ENCODE measurements at regions not wholly inside any gene's neighbourhood (a gene's known extent, or its start where the extent isn't known, plus 50 kb on each side); places are given as distances from the start of the nearest gene placed in this dataset.

DNA sequence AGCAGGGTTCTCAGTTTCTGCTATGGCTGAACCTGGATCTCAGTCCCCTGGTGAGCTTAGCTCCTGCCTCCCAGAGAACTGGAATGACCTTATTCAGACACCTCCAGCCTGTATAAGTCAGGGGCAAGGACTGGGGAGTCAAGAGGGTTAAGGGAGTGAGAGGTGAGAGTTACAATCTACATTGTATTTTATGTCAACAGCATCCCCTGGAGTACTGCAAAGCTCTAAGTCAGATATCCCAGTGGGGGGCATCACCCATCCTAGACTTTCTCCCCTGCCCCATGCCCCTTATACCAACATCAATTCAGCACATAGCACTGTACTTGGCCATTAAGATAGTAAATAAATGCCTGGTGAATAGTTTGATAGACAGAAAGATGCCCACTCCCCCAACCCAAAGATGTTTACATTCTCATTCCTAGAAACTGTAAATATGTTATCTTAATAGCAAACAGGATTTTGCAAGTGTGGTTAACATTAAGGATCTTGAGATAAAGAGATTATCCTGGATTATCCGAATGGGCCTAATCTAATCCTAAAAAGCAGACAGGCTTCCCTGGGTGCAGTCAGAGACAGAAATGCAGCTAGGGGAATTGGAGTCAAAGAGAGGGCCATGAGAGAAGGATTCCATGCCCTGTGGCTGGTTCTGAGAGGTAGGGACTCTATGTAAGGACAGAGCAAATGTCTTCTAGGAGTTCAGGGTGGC lies 132.3 kb upstream of the RASGRP1 start:
- no peak for DNase-seq

DNA sequence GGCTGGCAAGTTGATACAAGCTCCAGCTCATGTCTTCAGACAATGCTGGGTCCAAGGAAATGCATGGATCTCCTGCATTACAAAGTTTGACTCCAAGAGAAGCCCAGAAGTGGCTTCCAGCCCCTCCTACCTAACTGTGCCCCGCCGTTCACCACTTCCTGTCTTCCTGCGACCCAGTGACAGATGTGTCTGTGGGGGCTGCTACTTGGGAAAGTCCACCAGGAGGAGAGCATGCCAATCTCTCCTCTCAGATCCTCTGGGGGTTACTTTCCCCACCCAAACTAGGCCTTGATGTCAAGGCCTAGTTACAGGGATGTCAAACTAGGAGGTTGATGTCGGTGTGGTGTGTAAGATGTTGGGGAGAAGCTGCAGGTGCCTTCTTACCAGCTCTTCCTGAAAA lies 133.6 kb upstream of the RASGRP1 start:
- DNase-seq = no peak

DNA sequence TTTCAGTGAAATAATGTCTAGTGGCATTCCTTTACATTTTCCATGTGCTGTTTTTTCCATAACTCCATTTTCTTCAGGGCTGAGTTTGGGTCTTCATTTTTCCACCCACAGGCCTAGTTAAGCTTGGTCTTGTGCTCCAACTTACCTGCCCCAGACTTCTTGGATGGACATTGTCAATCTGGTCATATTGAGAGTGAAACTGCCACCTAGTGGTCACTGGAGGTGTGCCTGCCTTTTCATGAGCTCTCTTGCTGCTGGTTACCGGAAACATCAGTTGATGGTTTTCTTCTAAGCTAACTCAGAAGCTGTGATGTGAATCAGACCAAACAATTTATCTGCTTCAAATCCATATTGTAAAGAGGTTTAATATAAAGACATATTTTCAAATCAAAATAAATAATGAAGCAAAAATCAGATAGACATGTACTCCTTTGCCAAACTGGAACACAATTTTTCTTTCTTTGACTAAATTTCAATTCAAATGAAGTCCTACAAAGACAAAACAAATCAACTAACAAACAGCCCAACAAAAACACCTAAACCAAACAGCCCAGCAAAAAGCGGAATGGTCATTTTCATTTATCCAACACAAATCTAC lies 135.1 kb upstream of the RASGRP1 start:
- peak; percentile 88 for DNase-seq

DNA sequence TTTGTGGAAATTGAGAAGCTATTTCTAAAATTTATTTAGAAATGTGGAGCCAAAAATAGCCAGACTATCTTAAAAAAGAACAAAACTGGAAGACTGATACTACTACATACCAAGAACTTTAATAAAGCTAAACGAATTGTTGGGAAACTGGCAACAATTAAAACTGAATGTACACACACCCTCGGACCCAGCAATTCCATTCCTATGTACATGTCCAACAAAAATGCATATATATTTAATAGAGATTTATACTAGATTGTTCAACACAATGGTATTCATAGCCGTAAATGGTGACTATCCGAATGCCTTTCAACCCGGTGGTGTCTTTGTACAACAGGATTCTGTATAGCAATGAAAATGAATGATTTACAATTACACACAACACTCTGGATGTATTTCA lies 136.5 kb upstream of the RASGRP1 start:
- DNase-seq = no peak

DNA sequence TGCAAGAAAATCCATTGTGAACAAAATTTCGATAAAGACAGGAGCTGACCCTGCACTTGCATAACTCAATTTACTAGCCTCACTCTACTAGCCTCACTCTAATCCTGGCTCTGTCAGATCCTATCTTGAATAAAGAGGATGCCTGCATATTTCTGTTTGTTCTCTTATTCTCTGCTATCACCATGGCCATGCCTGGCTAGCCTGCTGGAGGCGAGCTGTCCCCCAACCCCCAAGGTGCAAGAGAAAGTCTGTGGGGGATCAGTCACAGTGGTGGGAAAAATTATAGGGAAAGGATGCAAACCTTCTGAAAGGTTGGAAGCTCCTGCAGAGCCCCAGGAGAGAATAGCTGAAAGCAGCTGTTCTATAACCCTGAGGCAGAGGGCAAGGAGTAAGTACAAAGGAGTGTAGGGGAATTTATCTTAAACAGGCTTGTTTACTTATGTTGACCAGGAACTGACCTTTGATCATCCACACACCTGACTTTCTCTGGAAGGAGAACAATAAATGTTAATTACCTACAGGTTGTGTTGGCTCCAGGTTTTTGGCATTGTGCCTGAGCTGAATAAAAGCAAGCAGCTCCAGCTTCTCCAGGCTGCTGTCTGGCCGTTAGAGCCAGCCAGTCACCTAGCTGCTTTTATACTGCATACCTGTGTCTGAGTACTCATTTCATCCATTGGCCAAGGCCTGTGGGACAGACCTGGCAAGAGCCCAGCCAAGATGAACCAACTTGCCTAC lies 137.7 kb upstream of the RASGRP1 start:
- no peak for DNase-seq

DNA sequence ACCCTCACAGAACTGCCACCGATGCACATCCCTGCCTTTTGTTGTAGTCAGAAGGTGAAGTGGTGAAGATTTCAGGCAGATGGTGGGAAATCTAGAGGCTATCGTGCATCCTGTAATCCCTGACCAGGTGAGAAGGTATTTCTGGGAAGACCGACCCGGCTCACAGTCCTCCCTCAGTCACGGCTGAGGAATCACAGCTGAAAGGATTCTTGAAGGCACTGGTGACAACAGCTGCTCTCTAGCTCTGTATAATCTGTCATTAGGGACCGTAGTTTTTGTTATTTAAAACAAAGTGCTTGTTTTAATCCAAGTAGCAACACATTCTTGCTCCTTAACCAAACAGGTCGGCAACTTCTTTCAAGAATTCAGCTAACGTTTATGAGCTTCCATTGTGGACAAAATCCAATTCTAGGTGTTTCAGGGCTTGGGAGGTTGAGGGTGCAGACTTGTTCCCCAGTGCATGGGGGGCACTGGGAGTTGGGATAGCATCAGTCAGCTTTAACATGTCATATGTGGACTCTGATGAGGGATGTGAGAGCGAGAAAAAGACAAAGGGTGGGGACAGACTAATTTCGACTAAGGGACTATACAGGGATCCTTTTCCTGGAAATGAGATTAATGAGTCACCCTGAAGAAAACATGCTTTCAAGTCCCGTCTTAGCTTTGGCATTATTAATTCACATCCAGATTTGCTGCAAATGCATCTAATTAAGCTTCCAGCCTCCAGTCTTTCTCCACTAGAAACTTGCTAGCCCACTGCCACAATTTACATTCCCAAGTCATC lies 141.0 kb upstream of the RASGRP1 start:
- DNase-seq = no peak

DNA sequence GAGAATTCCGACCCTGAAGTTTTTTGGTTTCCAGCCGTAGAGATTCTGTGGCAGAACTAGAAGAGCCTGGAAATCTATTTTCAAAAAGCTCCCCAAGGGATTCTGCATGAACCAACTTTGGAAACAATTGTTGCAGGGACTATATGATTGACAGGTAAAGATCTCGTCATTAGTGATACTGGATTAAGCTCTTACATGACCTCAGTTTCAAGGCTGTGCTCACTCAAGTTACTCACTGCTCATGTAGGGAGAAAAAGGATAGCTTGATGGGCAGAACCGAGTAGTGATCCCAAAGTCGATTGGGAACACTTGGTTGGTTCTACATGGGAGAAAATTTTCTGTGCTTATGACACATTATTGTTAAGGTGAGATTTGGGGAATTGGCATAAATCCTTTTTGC lies 142.3 kb upstream of the RASGRP1 start:
- no peak for DNase-seq

DNA sequence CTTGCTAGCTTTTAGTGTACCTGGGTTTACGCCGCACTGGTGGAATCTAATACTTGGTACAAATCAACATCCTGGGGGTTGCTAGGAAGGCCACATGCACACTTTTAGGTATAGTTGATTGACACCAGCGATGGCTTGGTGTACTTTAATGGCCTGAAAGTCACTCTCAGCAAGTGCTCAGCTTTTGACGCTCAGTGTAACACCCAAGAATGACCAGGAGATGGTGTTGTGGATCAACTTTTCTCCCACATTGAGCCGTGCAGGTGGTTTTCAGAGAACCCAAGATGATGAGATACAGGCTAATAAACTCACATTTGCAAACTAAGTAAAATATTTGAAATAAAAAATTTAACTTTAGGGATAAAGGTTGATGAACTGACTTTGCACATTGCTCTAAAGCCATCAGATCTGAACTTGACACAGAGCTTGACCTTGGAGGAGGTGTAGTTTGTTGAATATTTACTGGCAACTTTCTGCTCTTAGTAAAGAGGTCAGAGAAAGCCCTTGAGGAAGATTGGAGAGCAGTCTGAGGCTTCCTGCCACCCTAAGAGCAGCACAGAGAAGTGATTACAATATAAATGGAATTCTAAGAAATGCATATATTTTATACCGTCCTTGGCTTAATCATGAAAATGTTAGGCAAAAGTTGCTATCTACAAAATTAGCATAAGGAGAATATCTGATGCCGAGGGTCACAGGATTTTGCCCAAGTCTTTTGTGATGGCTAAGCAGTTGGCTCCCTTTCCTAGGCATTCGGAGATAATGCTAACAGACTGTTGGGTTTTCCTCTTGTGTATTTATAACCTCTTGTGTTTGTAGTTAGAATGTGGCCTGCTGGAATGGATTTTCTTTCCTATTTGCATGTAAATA lies 143.4 kb upstream of the RASGRP1 start:
- DNase-seq = peak; percentile 73

DNA sequence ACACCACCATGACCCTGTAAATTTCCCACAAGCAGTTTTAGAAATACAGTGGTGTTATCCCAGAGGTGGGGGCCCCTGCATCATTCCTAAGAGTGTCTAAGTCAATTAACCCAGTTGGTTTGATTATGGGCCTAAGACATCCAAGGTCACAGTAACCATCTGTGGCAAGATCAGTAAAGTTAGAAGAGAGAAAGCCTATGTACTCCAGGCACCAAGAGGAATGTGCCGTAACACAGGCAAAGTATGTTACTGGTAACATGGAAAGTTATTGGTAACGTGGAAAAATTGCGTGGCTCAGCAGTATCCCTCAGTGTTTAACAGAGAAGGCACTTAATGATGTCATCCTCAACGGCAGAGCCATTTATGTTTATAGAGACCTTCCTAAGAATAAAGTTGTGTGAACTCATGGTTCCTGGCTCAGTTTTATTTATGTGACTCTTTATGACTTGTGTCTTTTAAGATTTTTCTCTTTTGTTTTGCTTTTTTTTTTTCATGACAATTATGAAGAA lies 144.1 kb upstream of the RASGRP1 start:
- DNase-seq = no peak

DNA sequence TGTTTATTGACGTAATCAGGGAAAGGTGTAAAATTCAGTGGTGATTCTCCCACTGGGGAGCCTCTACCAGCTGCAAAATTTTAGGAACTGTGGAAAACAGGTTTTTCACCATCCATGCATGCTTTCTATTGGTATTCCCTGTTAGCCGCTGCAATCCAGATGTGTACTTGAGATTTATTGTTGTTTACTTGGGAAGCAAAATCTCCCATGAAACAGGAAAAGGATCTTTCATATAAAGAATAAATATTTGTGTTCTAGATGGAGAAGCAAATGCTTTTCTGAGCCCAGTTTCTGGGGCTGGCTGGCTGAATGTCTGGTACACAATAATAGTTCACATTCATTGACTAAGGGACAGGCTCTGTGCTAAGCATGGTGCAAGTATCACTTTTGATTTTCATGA lies 144.6 kb upstream of the RASGRP1 start:
- DNase-seq = no peak

DNA sequence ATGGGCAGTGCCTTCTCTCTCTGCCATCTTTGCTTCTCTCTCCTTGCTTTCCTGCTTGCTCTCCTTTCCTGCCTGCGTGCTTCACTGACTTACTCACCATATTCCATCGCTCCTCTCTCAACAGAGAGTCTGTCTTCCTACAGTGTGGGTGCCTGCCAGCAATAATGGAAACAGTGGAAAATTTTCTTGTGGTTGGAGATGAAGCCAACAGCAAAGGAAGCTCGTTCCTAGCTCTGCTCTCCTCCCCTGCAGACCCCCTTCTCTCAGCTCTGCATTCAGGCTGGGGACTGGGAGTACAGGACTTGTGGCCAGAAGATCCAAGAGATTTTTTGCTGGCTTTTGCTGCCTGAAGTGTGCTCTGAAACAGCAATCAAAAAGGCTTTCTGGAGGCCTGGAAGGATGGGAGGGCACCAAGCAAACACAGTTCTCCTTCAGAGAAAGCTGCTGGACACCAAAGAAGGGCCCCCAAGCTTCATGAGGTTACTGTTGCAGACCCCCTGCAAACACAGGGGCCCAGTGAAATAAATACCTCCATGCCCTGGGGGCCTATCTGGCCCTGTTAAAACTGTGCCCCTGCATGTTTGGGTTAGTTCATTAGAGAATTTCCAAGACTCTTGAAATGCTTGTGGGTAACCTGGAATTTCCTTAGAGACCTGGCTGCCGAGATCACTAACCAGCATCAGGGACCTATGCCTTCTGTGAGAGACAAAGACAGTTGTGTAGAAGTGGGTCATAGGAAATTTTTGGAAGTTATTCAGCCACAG lies 149.9 kb upstream of the RASGRP1 start:
- no peak for DNase-seq

DNA sequence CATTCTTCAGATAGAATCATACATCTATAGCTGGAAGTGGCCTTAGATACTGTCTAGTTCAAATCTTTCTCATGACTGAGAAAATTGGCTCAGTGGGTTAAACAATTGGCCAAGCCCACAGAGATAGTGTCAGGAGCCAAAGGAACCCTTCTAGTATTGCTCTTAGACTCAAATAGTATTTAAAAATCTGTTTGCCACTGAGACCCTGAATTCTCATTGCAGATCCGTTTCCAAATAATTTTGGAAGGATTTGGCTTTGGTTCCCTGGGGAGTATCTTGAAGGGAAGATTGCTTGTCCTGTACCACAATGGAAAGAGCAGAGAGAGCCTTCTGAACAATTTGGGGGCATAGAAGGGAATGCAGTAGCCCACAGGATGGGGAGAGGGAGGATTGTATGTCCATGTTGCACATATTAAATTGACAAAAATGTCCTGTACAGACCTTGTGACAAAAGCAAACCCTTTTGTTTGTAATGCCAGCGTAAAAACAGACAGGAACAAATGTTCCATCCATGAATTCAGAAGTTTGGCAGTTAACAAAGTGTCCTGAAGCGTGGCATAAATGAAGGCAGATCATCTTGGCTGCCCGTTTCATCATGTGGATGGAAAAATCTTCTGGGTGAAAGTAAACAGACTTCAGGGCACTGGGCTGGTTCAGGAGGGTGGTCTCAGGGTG lies 156.4 kb upstream of the RASGRP1 start:
- DNase-seq = no peak

DNA sequence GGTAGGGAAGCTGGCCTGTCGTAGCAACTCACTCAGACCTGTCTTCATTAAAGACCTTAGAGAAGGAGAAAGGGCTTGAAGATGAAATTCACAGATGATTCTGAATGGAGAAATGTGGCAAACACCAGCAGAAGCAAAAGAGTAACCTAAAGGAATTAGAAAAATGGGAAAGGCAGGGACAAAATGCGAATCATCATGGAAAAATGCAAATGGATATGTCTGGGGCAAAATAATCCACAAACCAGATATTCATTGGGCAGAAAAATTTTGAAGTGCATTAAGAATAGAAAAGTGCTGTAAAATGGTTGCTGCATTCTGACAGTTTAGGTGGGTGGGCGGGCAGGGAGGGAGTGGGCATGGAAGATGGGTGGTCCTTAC lies 156.9 kb upstream of the RASGRP1 start:
- no peak for DNase-seq

DNA sequence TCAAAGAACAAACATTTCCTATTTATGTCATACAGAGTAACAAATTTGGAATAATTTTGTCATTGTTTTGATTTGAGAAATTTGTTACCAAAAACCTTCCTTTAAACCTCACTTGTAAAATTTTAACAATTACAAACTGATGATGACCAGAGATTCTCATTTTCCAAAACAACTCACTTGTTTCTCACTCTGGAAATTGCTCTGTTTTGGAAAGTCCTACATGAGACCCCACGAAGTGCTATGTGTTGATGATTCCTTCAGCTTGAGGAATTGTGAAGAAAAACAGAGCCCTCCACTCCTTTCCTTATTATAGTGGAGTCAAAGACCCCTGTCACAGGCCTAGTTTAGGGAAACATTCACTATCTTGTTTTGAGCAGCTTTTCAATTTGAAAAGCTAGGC lies 157.6 kb upstream of the RASGRP1 start:
- no peak for DNase-seq

DNA sequence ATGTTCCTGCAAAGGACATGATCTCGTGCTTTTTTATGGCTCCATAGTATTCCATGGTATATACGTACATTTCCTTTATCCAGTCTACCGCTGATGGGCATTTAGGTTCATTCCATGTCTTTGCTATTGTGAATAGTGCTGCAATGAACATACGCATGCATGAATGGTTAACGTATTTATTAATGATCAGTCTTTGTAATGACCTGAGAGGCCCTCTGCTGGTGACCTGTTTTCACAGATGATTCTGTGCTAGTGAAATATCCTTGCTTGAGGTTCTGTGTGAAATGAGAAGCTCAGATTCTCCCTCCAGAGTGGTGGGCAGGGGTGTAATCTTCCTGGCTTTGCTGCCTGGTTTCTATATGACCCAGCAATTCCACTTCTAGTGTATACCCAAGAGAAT lies 160.2 kb upstream of the RASGRP1 start:
- no peak for DNase-seq

DNA sequence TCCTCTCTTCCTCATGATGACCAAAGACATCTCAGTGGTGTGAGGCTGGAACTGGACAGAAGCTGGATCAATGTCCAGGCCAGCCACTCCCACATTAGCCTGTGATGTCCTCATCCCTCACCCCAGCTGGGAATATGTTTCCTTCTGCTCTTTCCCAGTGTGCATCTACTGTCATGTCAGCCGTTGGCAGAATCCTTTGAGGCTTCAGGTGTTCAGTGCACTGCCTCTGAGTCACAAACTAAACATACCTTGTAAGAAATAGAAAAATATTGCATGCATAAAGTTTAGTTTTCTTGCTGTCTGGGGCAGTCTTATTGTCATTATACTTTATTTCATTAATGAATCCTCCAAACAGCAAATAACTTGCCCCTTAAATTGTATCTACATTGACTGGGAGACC lies 161.6 kb upstream of the RASGRP1 start:
- no peak for DNase-seq

DNA sequence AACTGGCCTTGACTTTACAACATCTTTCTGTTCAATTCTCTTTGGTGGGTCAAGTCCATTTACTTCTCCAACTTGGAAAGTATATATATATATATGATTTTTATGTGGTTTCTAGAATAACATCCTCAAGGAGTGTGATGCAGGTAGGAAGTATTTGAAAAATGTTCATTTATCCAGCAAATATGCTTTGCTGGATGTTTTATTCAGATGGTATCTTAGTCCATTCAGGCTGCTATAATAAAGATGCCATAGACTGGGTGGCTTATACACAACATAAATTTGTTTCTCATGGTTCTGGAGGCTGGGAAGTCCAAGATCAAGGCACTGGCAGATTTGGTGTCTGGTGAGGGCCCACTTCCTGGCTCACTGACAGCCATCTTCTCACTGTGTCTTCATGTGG lies 168.7 kb upstream of the RASGRP1 start:
- no peak for DNase-seq

DNA sequence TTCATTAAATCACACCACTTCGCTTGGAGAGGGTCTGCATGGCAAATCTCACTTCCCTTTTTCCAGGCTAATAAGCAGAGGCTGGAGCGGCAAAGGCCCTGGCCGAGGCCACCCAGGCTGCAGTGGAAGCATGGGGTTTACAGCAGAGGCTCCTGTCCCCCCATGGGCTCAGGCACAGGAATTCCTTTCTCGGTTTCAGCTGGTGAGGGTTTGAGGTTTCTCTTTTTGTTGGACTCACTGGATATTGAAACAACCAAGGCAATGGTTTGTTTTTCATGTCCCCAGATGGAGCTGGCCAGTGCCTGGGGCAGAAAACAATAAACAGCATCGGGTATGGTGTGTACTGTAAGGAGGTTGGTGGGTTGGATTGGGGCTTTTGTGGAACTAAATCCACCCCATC lies 175.6 kb upstream of the RASGRP1 start:
- DNase-seq = no peak

DNA sequence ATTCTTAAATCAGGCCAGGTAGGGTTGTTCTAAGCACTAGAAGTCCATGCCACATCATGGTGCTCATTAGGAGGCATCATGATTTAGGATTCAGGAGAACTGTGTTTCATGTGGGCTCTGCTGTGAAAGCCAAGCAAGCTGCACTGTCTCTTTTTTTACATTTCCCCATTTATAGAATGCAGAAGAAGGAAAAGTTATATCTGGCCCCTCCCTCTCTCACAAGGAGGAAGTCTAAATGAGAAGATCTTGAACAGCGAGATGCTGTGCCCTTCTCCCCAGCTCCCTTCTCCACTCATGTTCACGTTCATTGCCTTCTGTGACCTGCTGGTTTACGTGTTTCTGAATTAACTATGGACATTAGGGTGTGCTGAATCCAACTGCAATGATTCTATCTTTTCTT lies 178.5 kb upstream of the RASGRP1 start:
- DNase-seq = no peak

DNA sequence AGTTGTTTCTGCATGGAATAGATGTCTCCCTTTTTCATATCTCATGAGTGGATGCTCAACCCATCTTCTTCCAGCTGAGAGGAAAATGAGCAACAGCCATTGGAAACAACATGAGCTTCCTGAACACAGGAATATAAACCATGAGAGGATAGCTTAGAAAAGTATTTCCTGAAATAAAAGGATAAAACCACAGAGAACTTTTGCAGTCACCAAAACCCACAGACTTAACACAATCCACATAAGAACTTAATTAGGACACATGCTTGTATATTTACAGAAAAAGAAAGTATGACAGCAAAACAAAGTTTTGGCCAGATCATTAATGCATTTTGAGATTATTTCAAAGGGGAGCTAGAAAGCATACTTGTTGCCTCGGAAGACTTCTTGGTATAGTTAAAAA lies 180.5 kb upstream of the RASGRP1 start:
- no peak for DNase-seq

DNA sequence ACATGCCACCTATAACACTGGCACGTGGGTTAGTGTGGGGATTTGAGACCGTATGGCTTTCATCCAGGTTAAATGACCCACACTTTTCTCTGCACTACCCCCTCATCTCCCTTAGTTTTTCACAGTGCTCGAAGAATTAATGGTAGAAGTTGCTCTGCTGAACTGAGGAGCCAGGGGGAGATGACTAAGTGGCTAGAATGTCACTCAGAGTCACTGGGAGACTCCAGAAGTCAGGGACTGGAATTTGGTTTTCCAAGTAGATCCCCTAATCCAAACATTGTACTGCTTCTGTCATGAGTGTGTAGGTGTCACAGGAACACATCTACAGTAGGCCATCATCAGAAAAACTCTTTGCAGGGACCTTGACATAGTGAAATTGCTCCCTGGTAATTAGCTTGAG lies 181.0 kb upstream of the RASGRP1 start:
- DNase-seq = no peak
